ENCODE measurements at regions not wholly inside any gene's neighbourhood (a gene's known extent, or its start where the extent isn't known, plus 50 kb on each side); places are given as distances from the start of the nearest gene placed in this dataset.

- no peak for TF ChIP-seq CTCF (conservative IDR thresholded peaks at IDR 0.05; ENCODE audit: low read length)
- TF ChIP-seq EZH2phosphoT487 (IDR thresholded peaks at IDR 0.05; ENCODE audit: borderline replicate concordance) = no peak
Observed at GRCh38 chr11:119935349-119935925, 202.5 kb downstream of the TRIM29 start.

All from Loucy (cell line).